ENCODE measurements at regions not wholly inside any gene's neighbourhood (a gene's known extent, or its start where the extent isn't known, plus 50 kb on each side); places are given as distances from the start of the nearest gene placed in this dataset.
"Not testable (repeated sequence)": the region's sequence is repeated elsewhere in the genome, so short reads cannot be mapped to it uniquely, and the experiment has no call there.

DNA sequence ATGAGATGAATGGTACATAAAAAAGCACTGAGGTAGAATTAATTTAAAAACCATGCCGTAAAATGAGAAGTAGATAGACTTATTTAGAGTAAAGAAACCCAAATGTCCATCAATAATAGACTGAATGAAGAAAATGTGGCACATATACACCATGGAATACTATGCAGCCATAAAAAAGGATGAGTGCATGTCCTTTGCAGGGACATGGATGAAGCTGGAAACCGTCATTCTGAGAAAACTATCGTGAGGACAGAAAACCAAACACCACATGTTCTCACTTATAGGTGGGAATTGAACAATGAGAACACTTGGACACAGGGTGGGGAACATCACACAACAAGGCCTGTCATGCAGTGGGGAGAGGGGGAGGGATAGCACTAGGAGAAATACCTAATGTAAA lies 126.4 kb downstream of the KLRB1 start:
- not testable (repeated sequence) for TF ChIP-seq CTCF (IDR thresholded peaks at IDR 0.05; ENCODE audit: low read length); EZH2 (IDR thresholded peaks at IDR 0.05; ENCODE audit: borderline replicate concordance, low read length)
